ENCODE measurements at regions not wholly inside any gene's neighbourhood (a gene's known extent, or its start where the extent isn't known, plus 50 kb on each side); places are given as distances from the start of the nearest gene placed in this dataset.

GRCh38 chr11:80627364-80627763 is 1186.5 kb upstream of the TENM4 start:
- no peak for TF ChIP-seq POLR2A (IDR thresholded peaks at IDR 0.05)
- no peak for TF ChIP-seq CTCF (IDR thresholded peaks at IDR 0.05 in 4 of 5, conservative IDR thresholded peaks at IDR 0.05 in 1 of 5)

All from gastrocnemius medialis (tissue), 4 donors.